Caco-2 (cell line): ENCODE measurements at regions not wholly inside any gene's neighbourhood (a gene's known extent, or its start where the extent isn't known, plus 50 kb on each side); places are given as distances from the start of the nearest gene placed in this dataset.
A peak's percentile ranks its signal among the peaks of the same experiment; 100 is the strongest.

Source experiments
- BruUV-seq: library from RNA; stranded (reverse); fragments of 400-500 nt; replicated peaks from 2 replicates; lab custom pipeline; 2021; lab: Mats Ljungman, UMichigan
- CTCF ChIA-PET: fragments of 300-600 bp; sonication (Branson Sonifier 250); formaldehyde crosslinking; loops from one replicate; lab custom pipeline; 2022; ENCODE audit warnings: antibody characterized with exemption; lab: Charles Lee
- POLR2A ChIA-PET: fragments of 300-600 bp; sonication (Branson Sonifier 250); formaldehyde crosslinking; loops from one replicate; lab custom pipeline; 2022; ENCODE audit warnings: antibody characterized with exemption; lab: Charles Lee
- DNase-seq, 2 experiments: peaks; one replicate each; pipeline versions ENCODE4 v3.0.0 to v3.0.0-alpha.2; 2020 to 2022
- H3K27me3 ChIP-seq: replicated peaks from 2 replicates; pipeline ENCODE4 v1.6.0; 2011; ENCODE audit warnings: low read length; ENCODE audit not compliant: control insufficient read depth, insufficient read depth
- H3K36me3 ChIP-seq: 2 replicates; pipeline ENCODE4 v1.5.1; 2011; ENCODE audit warnings: low read length; ENCODE audit not compliant: control insufficient read depth, insufficient read depth
- H3K4me1 ChIP-seq: fragments of 250-450 bp; sonication (Bioruptor Pico); 2 replicates; pipeline ENCODE4 v1.5.1; 2020; ENCODE audit warnings: mild to moderate bottlenecking
- H3K4me3 ChIP-seq: 2 replicates; pipeline ENCODE4 v1.5.1; 2011; ENCODE audit warnings: low read depth, mild to moderate bottlenecking, control low read depth, low read length
- H3K9me3 ChIP-seq: fragments of 250-450 bp; sonication (Bioruptor Pico); 2 replicates; pipeline ENCODE4 v1.5.1; 2020; ENCODE audit warnings: mild to moderate bottlenecking, moderate library complexity
- H3K27ac Mint-ChIP-seq: one replicate; pipeline ENCODE4 v1.8.0; 2022; ENCODE audit warnings: mixed read lengths; ENCODE audit not compliant: unreplicated experiment
- H3K27me3 Mint-ChIP-seq: one replicate; pipeline ENCODE4 v1.8.0; 2022; ENCODE audit warnings: mixed read lengths; ENCODE audit not compliant: insufficient read depth, unreplicated experiment
- H3K36me3 Mint-ChIP-seq: one replicate; pipeline ENCODE4 v1.8.0; 2022; ENCODE audit warnings: mild to moderate bottlenecking, mixed read lengths; ENCODE audit not compliant: insufficient read depth, unreplicated experiment
- H3K4me1 Mint-ChIP-seq: one replicate; pipeline ENCODE4 v1.8.0; 2022; ENCODE audit warnings: low read depth, mixed read lengths; ENCODE audit not compliant: unreplicated experiment
- H3K4me3 Mint-ChIP-seq: one replicate; pipeline ENCODE4 v1.8.0; 2022; ENCODE audit warnings: mild to moderate bottlenecking, moderate library complexity, mixed read lengths; ENCODE audit not compliant: unreplicated experiment
- H3K9me3 Mint-ChIP-seq: one replicate; pipeline ENCODE4 v1.8.0; 2022; ENCODE audit warnings: mixed read lengths; ENCODE audit not compliant: unreplicated experiment
- intact Hi-C: fragments of 100-400 bp; cut with micrococcal nuclease; formaldehyde crosslinking; loops from one replicate; pipeline ENCODE4 v1.10.0; 2022; ENCODE audit not compliant: unreplicated experiment
- TF ChIP-seq, protein P1 (sequence below), 2 experiments: fragments of 200-600 bp in 1 of 2; IDR thresholded peaks; 1 replicate in 1 of 2; 2 replicates in 1 of 2; pipeline versions ENCODE4 v1.5.1 to v1.8.0; 2011 to 2022; ENCODE audit warnings: antibody characterized with exemption in 1 of 2, control low read depth in 1 of 2, inconsistent platforms in 1 of 2, low read depth in 1 of 2, low read length in 1 of 2, mild to moderate bottlenecking in 1 of 2, moderate library complexity in 1 of 2; ENCODE audit not compliant: insufficient read depth in 1 of 2, severe bottlenecking in 1 of 2, unreplicated experiment in 1 of 2

GRCh38 chr18:27750923-27751322, 426.0 kb downstream of the CDH2 start:
- no peaks in the 10 kb centered on the region for H3K4me1 ChIP-seq
- CTCF ChIA-PET = interaction anchor here (1.0 kb wide), 2 partner anchors 11 to 146 kb away, joined by 3 to 6 read pairs; no protein-coding TSS in a partner anchor
- H3K4me3 ChIP-seq = no peak overlapping the region
- Mint-ChIP-seq H3K9me3 (no peaks in the 10 kb centered on the region), H3K4me1 (no peaks in the 10 kb centered on the region), H3K27ac (no peak overlapping the region), H3K36me3 (no peaks in the 10 kb centered on the region), H3K27me3 (no peaks in the 10 kb centered on the region), H3K4me3 (no peak overlapping the region)
- TF ChIP-seq, protein P1, sequence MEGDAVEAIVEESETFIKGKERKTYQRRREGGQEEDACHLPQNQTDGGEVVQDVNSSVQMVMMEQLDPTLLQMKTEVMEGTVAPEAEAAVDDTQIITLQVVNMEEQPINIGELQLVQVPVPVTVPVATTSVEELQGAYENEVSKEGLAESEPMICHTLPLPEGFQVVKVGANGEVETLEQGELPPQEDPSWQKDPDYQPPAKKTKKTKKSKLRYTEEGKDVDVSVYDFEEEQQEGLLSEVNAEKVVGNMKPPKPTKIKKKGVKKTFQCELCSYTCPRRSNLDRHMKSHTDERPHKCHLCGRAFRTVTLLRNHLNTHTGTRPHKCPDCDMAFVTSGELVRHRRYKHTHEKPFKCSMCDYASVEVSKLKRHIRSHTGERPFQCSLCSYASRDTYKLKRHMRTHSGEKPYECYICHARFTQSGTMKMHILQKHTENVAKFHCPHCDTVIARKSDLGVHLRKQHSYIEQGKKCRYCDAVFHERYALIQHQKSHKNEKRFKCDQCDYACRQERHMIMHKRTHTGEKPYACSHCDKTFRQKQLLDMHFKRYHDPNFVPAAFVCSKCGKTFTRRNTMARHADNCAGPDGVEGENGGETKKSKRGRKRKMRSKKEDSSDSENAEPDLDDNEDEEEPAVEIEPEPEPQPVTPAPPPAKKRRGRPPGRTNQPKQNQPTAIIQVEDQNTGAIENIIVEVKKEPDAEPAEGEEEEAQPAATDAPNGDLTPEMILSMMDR (IDR thresholded peaks at IDR 0.05; ENCODE audit: insufficient read depth in 1 of 2, low read depth in 1 of 2, low read length in 1 of 2, severe bottlenecking in 1 of 2, unreplicated experiment in 1 of 2) = no peak
- no peaks in the 10 kb centered on the region for H3K36me3 ChIP-seq
- no peaks in the 10 kb centered on the region for H3K27me3 ChIP-seq
- no peaks in the 10 kb centered on the region for H3K9me3 ChIP-seq
- no peak for DNase-seq
- intact Hi-C loops = loop anchor here (1.0 to 5.0 kb wide), 2 partner anchors 65 to 144 kb away; no protein-coding TSS in a partner anchor
- BruUV-seq = no TSS peak
- POLR2A ChIA-PET = no interaction called here

GRCh38 chr18:27750014-27750413, 426.9 kb downstream of the CDH2 start:
- no peaks in the 10 kb centered on the region for H3K27me3 ChIP-seq
- Mint-ChIP-seq H3K27ac (no peak overlapping the region), H3K36me3 (no peaks in the 10 kb centered on the region), H3K4me1 (no peaks in the 10 kb centered on the region), H3K27me3 (no peaks in the 10 kb centered on the region), H3K9me3 (no peaks in the 10 kb centered on the region), H3K4me3 (no peak overlapping the region)
- H3K9me3 ChIP-seq = no peaks in the 10 kb centered on the region
- BruUV-seq = no TSS peak
- DNase-seq = peak in 1 of 2 experiments; percentile 25
- intact Hi-C loops = loop anchor here (1.0 to 5.0 kb wide), 2 partner anchors 64 to 143 kb away; no protein-coding TSS in a partner anchor
- no peak overlapping the region for H3K4me3 ChIP-seq
- TF ChIP-seq, protein P1 (IDR thresholded peaks at IDR 0.05; ENCODE audit: insufficient read depth in 1 of 2, low read depth in 1 of 2, low read length in 1 of 2, severe bottlenecking in 1 of 2, unreplicated experiment in 1 of 2) = no peak
- no peaks in the 10 kb centered on the region for H3K4me1 ChIP-seq
- H3K36me3 ChIP-seq = no peaks in the 10 kb centered on the region
- ChIA-PET CTCF (interaction anchor here (0.5 to 1.0 kb wide), 8 partner anchors 12 to 216 kb away, joined by 3 to 6 read pairs (median 3); no protein-coding TSS in a partner anchor), POLR2A (no interaction called here)

GRCh38 chr18:27749194-27749593, 427.7 kb downstream of the CDH2 start:
- H3K4me1 ChIP-seq = no peaks in the 10 kb centered on the region
- Mint-ChIP-seq H3K9me3 (no peaks in the 10 kb centered on the region), H3K27ac (no peak overlapping the region), H3K4me3 (no peak overlapping the region), H3K36me3 (no peaks in the 10 kb centered on the region), H3K4me1 (no peaks in the 10 kb centered on the region), H3K27me3 (no peaks in the 10 kb centered on the region)
- H3K27me3 ChIP-seq = no peaks in the 10 kb centered on the region
- H3K9me3 ChIP-seq = no peaks in the 10 kb centered on the region
- H3K4me3 ChIP-seq = no peak overlapping the region
- no peak for DNase-seq
- no peaks in the 10 kb centered on the region for H3K36me3 ChIP-seq
- TF ChIP-seq, protein P1 (IDR thresholded peaks at IDR 0.05; ENCODE audit: insufficient read depth in 1 of 2, low read depth in 1 of 2, low read length in 1 of 2, severe bottlenecking in 1 of 2, unreplicated experiment in 1 of 2) = no peak
- intact Hi-C loops = no loop called here
- ChIA-PET CTCF (no interaction called here), POLR2A (no interaction called here)
- BruUV-seq = no TSS peak
